ENCODE measurements at regions not wholly inside any gene's neighbourhood (a gene's known extent, or its start where the extent isn't known, plus 50 kb on each side); places are given as distances from the start of the nearest gene placed in this dataset.

GRCh38 chr4:45368832-45369231 lies 642.5 kb upstream of the GNPDA2 start:
- TF ChIP-seq, protein P1, sequence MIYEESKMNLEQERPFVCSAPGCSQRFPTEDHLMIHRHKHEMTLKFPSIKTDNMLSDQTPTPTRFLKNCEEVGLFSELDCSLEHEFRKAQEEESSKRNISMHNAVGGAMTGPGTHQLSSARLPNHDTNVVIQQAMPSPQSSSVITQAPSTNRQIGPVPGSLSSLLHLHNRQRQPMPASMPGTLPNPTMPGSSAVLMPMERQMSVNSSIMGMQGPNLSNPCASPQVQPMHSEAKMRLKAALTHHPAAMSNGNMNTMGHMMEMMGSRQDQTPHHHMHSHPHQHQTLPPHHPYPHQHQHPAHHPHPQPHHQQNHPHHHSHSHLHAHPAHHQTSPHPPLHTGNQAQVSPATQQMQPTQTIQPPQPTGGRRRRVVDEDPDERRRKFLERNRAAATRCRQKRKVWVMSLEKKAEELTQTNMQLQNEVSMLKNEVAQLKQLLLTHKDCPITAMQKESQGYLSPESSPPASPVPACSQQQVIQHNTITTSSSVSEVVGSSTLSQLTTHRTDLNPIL (CRISPR knock-in tag; IDR thresholded peaks at IDR 0.05; ENCODE audit: low read depth): no peak
- TF ChIP-seq, protein P2, sequence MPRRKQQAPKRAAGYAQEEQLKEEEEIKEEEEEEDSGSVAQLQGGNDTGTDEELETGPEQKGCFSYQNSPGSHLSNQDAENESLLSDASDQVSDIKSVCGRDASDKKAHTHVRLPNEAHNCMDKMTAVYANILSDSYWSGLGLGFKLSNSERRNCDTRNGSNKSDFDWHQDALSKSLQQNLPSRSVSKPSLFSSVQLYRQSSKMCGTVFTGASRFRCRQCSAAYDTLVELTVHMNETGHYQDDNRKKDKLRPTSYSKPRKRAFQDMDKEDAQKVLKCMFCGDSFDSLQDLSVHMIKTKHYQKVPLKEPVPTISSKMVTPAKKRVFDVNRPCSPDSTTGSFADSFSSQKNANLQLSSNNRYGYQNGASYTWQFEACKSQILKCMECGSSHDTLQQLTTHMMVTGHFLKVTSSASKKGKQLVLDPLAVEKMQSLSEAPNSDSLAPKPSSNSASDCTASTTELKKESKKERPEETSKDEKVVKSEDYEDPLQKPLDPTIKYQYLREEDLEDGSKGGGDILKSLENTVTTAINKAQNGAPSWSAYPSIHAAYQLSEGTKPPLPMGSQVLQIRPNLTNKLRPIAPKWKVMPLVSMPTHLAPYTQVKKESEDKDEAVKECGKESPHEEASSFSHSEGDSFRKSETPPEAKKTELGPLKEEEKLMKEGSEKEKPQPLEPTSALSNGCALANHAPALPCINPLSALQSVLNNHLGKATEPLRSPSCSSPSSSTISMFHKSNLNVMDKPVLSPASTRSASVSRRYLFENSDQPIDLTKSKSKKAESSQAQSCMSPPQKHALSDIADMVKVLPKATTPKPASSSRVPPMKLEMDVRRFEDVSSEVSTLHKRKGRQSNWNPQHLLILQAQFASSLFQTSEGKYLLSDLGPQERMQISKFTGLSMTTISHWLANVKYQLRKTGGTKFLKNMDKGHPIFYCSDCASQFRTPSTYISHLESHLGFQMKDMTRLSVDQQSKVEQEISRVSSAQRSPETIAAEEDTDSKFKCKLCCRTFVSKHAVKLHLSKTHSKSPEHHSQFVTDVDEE (CRISPR knock-in tag; IDR thresholded peaks at IDR 0.05): no peak
- TF ChIP-seq ZNF8 (CRISPR knock-in tag; IDR thresholded peaks at IDR 0.05) (no peak), OSR1 (CRISPR knock-in tag; IDR thresholded peaks at IDR 0.05) (no peak), SNAI2 (CRISPR knock-in tag; IDR thresholded peaks at IDR 0.05) (no peak), ZFP30 (CRISPR knock-in tag; IDR thresholded peaks at IDR 0.05) (no peak), ZNF70 (CRISPR knock-in tag; IDR thresholded peaks at IDR 0.05) (no peak)
- TF ChIP-seq, protein P3, sequence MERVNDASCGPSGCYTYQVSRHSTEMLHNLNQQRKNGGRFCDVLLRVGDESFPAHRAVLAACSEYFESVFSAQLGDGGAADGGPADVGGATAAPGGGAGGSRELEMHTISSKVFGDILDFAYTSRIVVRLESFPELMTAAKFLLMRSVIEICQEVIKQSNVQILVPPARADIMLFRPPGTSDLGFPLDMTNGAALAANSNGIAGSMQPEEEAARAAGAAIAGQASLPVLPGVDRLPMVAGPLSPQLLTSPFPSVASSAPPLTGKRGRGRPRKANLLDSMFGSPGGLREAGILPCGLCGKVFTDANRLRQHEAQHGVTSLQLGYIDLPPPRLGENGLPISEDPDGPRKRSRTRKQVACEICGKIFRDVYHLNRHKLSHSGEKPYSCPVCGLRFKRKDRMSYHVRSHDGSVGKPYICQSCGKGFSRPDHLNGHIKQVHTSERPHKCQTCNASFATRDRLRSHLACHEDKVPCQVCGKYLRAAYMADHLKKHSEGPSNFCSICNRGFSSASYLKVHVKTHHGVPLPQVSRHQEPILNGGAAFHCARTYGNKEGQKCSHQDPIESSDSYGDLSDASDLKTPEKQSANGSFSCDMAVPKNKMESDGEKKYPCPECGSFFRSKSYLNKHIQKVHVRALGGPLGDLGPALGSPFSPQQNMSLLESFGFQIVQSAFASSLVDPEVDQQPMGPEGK (CRISPR knock-in tag; IDR thresholded peaks at IDR 0.05; ENCODE audit: borderline replicate concordance): no peak
- TF ChIP-seq, protein P4, sequence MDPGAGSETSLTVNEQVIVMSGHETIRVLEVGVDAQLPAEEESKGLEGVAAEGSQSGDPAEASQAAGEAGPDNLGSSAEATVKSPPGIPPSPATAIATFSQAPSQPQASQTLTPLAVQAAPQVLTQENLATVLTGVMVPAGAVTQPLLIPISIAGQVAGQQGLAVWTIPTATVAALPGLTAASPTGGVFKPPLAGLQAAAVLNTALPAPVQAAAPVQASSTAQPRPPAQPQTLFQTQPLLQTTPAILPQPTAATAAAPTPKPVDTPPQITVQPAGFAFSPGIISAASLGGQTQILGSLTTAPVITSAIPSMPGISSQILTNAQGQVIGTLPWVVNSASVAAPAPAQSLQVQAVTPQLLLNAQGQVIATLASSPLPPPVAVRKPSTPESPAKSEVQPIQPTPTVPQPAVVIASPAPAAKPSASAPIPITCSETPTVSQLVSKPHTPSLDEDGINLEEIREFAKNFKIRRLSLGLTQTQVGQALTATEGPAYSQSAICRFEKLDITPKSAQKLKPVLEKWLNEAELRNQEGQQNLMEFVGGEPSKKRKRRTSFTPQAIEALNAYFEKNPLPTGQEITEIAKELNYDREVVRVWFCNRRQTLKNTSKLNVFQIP (CRISPR knock-in tag; IDR thresholded peaks at IDR 0.05; ENCODE audit: borderline replicate concordance, low read depth): no peak

Measured in SK-N-SH treated with all-trans-retinoic acid at 6 μM for 48 hours (cell line).